ENCODE measurements at regions not wholly inside any gene's neighbourhood (a gene's known extent, or its start where the extent isn't known, plus 50 kb on each side); places are given as distances from the start of the nearest gene placed in this dataset.

- no peak overlapping the region for H2AFZ ChIP-seq (ENCODE audit: control insufficient read depth, low read depth, low read length)
Observed at GRCh38 chr4:137124278-137124932, 407.9 kb downstream of the PCDH18 start.

More at GRCh38 chr4:137124278-137124932, 407.9 kb downstream of the PCDH18 start:
- FAIRE-seq (peak; percentile 38), DNase-seq (ENCODE audit: low read depth, low spot score) (peak; percentile 1), ATAC-seq (peak; percentile 96)
- Histone ChIP-seq H3K9me3 (replicated peaks; ENCODE audit: control insufficient read depth, insufficient read depth, low read length) (no peaks in the 10 kb centered on the region), H4K20me1 (ENCODE audit: control insufficient read depth, insufficient read depth) (no peaks in the 10 kb centered on the region), H3K4me2 (ENCODE audit: control insufficient read depth, insufficient read depth) (no peak overlapping the region), H3K9ac (ENCODE audit: control insufficient read depth, insufficient read depth, low read length) (no peak overlapping the region), H3K4me1 (ENCODE audit: control insufficient read depth, insufficient read depth, low read length) (no peaks in the 10 kb centered on the region), H3K27ac (ENCODE audit: control insufficient read depth, insufficient read depth) (no peak overlapping the region), H3K4me3 (no peak overlapping the region), H3K36me3 (ENCODE audit: control insufficient read depth in 2 of 2, insufficient read depth in 2 of 2, low read length in 1 of 2) (no peaks in the 10 kb centered on the region), H3K79me2 (ENCODE audit: control insufficient read depth, insufficient read depth, low read length) (no peaks in the 10 kb centered on the region), H3K27me3 (replicated peaks in 1 of 2; ENCODE audit: control insufficient read depth in 2 of 2, insufficient read depth in 2 of 2, low read length in 1 of 2) (no peaks in the 10 kb centered on the region)
- RAD21 ChIA-PET (ENCODE audit: unreplicated experiment): interaction anchor here (0.6 to 2.1 kb wide), 9 partner anchors 13 to 1747 kb away, joined by 3 to 11 read pairs (median 4); no protein-coding TSS in a partner anchor
- POLR2A ChIA-PET: no interaction called here
- intact Hi-C loops (cut with micrococcal nuclease; ENCODE audit: unreplicated experiment): loop anchor here (10.0 kb wide), 1 partner anchor 960 kb away; no protein-coding TSS in a partner anchor
- SMC1A ChIA-PET (ENCODE audit: uncharacterized antibody, unreplicated experiment): interaction anchor here (0.7 to 1.8 kb wide), 12 partner anchors 13 to 1747 kb away, joined by 3 to 5 read pairs (median 3); partner anchors contain the start of gene PCDH18
- WGBS (ENCODE audit: insufficient coverage, insufficient replicate concordance, low lambda C conversion rate, missing lambda C conversion rate): 8% methylated on average over 5 of the region's 5 CpGs
- BruUV-seq (replicated peaks): no TSS peak
- in situ Hi-C loops (cut with MboI): no loop called here
- TF ChIP-seq RAD21 (IDR thresholded peaks at IDR 0.05; ENCODE audit: insufficient read depth, low read depth, low read length) (peak; percentile 63), RCOR1 (conservative IDR thresholded peaks at IDR 0.05; ENCODE audit: low read depth, low read length) (no peak), SMC3 (IDR thresholded peaks at IDR 0.05; ENCODE audit: borderline replicate concordance, low read length) (peak; percentile 25; the same call in 1 of the 2 replicates), CTCF (IDR thresholded peaks at IDR 0.05 in 2 of 3, conservative IDR thresholded peaks at IDR 0.05 in 1 of 3; ENCODE audit: control insufficient read depth in 2 of 3, extremely low read depth in 1 of 3, insufficient read depth in 1 of 3, low read depth in 3 of 3, low read length in 3 of 3) (peak; percentile 42 to 64 (median 43); a peak in 5 of 6 replicates), STAT1 (conservative IDR thresholded peaks at IDR 0.05) (no peak), RB1 (IDR thresholded peaks at IDR 0.05; ENCODE audit: borderline replicate concordance) (no peak), NR2C2 (IDR thresholded peaks at IDR 0.05; ENCODE audit: borderline replicate concordance, control insufficient read depth, insufficient read length, low read depth) (no peak), CHD4 (IDR thresholded peaks at IDR 0.05) (no peak), BCLAF1 (IDR thresholded peaks at IDR 0.05) (no peak), NRF1 (conservative IDR thresholded peaks at IDR 0.05; ENCODE audit: low read depth, low read length) (no peak), FOXK2 (IDR thresholded peaks at IDR 0.05) (no peak), FOS (IDR thresholded peaks at IDR 0.05; ENCODE audit: borderline replicate concordance, extremely low read depth, insufficient read length) (no peak)
- CTCF ChIA-PET: interaction anchor here (0.7 to 2.3 kb wide), 11 partner anchors 9 to 1747 kb away, joined by 3 to 12 read pairs (median 5); no protein-coding TSS in a partner anchor
